NCI-H510A (cell line): ENCODE measurements at regions not wholly inside any gene's neighbourhood (a gene's known extent, or its start where the extent isn't known, plus 50 kb on each side); places are given as distances from the start of the nearest gene placed in this dataset.

Experiments used
- DNase-seq: peaks from one replicate; lab custom pipeline; 2025; lab: John Stamatoyannopoulos, UW

DNA sequence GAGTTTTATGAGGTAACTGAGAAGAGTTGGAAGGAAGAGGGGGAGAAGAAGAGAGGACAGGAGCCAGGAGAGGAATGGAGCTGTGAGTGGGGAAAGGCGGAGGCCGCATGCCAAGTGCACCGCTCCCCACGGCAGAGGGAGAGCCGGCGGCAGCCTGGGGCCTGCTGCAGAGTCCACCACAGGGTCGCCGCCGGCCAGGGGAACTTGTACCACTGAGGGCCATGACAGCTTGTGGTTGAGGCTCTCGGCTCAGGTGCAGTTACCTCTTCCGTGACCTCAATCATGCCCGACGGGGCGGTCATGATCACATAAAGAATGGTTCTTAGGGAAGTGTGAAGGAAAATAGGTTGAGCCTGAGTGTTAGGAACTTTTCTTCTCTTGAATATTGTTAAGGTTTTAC lies 325.0 kb downstream of the SNAPC1 start:
- no peak for DNase-seq

DNA sequence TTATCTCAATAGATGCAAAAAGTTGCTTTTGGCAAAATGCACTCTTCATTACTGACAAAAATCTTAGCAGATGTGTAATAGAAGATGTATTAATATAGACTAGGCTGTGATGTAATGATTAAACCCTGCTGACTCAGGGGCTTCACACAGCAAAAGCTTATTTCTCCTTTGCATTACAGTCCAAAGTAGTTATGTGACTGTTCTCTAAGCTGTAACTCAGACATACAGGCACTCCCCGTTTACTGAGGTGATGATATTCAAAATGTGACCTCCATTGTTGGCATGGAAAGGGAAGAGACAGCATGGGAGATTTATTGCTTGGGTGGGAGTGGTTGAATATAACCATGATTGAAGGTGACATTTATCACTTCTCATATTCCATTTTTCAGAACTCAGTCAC lies 331.5 kb downstream of the SNAPC1 start:
- DNase-seq = no peak

DNA sequence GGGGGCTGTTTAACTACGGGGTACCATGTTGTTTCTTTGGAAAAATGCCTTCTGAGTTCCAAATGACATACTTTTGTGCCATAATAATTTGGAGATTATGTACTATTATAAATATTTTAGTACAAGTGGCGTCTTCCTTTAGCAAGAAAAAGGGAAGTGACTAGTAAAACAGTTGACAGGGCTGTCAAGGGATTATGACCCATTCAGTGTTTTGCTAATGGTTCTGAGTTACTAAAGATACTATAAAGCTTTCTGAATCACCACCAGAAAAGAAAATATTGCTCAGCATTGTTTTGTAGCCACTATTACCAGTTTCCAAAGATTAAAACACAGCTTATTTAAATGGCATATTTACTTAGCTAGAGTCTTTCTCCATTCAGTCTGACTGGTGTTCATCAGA lies 334.9 kb downstream of the SNAPC1 start:
- DNase-seq = no peak

GRCh38 chr14:62097824-62098223 lies 335.6 kb downstream of the SNAPC1 start:
- DNase-seq = no peak

- DNase-seq = no peak
These were observed 336.1 kb downstream of the SNAPC1 start for GRCh38 chr14:62098357-62098756.

- DNase-seq = no peak
These were observed 336.9 kb downstream of the SNAPC1 start for GRCh38 chr14:62099091-62099490.

DNA sequence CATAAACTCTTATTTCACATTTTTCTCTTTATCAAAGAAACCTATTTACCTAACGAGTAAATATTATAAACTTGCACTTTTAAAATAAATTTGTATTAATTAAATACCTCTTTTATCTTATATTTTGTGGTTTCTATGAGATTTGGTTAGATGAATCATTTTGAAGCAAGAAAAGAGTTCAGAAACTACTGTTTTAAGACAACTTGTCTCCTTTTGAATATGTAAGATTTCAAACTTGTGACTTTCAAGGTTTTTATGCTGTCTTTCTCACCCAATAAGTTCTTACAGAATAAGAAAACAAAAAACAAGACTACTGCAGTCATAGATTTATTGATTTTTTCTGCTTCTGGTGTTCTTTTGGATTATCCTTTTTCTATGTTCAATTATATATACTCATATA lies 339.0 kb downstream of the SNAPC1 start:
- DNase-seq = no peak

GRCh38 chr14:62101673-62102348 lies 339.6 kb downstream of the SNAPC1 start:
- no peak for DNase-seq

DNA sequence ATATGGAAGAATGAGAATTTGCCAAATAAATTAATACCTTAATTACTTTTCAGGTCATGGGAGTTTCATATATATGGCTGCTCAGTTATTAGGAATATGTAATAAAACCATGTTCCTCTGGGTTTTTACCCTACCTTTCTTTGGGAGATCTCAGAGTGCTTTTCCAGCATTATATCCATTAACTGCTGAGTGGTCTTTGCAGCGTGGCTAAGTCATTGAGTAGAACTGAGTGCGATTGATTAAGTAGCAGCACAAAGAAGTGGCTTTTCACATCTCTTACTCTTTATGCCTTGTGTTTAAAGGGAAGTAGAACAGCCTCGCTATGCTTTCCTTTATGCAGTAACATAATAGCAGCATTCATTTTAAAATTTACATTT lies 340.1 kb downstream of the SNAPC1 start:
- DNase-seq = no peak

GRCh38 chr14:62103464-62103863 lies 341.2 kb downstream of the SNAPC1 start:
- DNase-seq = no peak

DNA sequence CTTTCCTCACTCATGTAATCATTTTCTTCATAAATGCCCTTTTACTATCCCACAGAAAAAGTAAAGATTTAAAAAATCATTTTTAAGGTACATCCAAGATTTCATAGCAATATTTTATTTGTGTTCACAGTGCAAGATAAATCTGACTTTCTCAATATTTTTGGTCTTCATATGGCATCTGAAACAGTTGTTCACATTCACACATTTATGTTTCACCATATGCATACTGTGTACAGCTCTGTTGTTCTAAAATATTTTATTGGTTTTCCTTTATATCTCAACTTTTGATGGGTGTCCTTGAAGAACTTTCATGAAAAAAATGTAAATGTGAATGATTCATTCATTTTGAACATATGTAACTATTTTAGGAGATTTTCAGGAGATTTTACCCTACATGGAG lies 348.7 kb downstream of the SNAPC1 start:
- DNase-seq = no peak

DNA sequence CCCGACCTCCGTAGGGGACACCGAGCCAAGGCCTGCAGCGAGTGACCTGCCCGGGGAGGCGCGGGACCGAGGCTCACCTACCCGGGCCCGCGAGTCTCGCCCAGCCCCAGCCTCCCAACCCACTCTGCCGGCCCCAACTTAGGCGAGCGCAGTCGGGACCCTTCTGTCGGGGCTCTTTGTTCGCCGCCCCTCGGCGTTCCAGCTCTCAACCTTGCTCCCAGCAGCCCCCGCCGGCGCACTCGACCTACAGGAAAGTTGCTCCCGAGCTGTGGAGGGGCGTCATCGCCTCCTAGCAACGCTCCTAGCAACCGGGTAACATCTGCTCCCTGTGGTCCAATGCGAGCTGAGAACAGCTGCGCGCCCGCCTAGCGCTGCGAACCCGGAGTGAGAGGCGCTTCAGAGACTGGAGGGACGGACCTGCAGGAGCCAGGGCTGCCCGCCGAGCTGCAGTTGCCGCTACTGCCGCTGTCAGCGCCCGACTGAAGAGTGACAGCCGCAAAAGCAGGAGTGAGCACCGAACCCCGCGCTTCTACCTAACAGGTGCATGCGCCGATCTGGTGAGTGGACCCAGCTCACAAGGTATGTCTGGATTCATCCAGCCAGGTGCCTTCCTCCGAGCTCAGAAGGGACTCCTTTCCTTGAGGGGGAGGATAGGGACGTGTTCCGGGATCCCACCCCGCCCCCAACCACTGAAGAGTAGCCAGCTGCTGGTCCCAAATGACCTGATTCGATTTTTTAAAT lies 355.0 kb downstream of the SNAPC1 start:
- peak; percentile 89 for DNase-seq

DNA sequence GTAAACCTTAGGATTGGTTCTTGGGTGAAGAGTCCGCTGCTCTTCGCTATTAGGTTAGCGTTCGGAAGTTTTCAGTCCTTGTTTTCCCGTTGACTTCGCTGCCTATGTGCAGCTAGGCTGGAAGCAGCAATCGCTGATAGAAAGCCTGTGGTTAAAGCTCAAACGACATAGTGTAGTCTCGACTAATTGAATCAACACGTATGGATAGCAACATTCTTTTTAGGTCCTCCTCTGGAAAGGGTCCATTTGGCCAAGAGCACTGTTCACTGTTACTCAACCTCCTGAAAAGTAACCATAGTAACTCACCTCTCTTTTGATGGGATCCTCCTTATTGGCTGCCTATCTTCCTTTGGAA lies 355.5 kb downstream of the SNAPC1 start:
- DNase-seq = no peak

GRCh38 chr14:62118461-62118860 lies 356.2 kb downstream of the SNAPC1 start:
- no peak for DNase-seq

GRCh38 chr14:62118871-62119270 lies 356.7 kb downstream of the SNAPC1 start:
- DNase-seq = no peak

GRCh38 chr14:62123961-62124360 lies 361.7 kb downstream of the SNAPC1 start:
- DNase-seq = no peak

DNA sequence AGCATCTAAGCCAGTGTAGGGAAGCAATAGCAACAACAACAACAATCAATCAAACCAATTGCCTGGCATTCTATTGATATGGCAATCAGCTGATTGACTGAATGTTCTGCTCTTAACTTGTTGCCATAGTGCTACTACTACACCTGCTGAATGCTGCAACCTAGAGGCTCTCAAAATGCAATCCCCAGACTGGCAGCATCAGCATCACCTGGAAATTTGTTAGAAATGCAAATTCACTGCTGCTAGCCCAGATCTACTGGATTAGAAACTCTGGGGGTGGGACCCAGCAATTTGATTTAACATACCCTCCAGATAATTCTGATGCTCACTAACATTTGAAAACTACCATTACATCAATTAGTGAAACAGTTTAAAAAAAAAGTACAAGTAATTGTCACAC lies 363.6 kb downstream of the SNAPC1 start:
- DNase-seq = no peak

DNA sequence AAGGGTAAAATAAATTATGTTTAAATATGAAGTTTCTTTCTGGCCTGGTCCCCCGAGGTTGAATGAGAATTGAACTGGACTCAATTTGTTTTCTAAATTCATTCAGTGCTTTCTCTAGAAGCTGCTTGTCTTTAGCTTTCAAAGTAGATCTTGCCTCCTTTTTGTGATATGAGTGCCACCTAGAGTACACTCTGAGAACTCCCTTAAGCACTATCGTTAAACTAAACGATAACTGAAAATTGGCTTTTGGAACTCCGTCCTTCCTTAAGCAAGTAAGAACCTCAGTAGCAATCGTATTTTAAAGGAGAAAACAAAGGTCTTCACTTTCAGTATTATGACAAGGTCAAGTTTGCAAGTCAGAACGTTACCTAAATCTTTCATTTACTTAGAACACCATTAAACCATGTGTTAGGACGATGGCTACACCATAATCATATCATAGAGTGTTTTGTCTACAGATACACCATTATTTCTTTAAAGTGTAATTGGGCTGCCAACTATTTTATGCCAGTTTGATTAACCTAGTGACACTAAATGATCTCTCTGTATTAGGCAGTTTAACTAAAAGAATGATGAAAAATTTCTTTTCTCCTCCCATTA lies 364.8 kb downstream of the SNAPC1 start:
- DNase-seq = peak; percentile 19

DNA sequence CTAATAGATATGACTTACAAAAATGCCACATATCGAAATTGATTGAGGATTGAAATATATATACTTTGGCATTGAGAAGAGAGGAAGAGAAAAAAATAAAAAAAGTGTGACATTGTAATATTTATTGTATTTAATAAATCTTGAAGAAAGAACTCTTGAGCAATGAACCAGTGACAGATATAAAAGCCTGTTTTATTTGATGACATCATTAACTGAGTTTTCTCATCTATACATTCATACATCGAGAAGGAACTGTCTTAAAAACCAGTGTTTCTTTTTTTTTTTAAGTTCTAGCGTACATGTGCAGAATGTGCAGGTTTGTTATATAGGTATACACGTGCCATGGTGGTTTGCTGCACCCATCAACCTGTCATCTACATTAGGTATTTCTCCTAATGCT lies 368.2 kb downstream of the SNAPC1 start:
- no peak for DNase-seq

DNA sequence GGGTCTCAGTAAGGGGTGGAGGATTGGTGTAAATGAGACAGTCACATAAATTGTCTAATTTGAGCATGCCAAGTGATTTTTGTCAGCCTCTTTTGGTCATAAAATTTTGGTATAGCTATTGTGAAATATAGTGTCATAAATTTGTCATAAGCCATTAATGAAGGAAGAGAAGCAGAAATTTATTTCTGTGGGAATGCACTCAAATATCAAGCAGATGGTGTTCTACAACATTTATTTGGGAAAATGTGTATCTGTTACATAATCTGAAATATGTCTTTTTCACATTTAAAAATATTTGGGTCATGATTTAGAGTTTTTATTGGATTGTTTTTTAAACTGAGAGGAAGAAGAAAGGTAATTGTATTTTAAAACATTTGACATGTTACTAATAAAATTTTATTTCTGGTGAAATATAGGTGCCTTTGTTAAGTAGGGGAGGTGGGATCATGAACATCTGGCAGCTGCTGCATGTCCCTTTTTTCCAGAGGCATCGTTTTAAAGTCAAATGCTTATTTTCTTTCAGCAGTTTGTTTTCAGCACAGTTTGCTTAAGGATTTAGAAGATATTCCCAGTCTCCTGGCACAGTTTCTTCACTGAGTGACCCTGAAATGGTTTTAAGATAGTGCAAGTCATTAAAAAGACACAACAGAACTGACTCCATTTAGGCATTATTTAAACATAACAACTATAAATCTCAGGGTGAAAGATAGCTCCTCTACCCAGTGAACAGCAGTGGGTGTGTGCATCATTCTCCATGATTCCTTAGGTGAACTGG lies 371.7 kb downstream of the SNAPC1 start:
- no peak for DNase-seq

DNA sequence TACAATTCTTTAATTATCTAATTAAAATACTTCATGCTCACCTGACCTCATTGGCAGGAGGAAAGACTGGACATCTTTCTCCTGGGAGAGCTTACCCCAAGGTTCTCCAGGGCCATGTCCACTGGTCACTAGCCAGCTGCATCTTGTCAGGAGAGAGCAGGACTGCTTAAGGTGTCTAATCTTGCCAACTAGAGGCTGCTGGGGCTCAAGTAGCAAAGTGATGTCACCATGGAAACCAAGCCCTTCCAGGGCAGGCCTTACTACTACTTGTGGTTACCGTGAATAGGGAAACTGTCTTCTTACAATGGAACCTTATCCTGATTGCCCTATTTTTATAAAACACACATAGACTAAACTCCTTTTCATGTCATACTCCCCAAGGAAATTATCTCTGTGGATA lies 376.4 kb downstream of the SNAPC1 start:
- no peak for DNase-seq

DNA sequence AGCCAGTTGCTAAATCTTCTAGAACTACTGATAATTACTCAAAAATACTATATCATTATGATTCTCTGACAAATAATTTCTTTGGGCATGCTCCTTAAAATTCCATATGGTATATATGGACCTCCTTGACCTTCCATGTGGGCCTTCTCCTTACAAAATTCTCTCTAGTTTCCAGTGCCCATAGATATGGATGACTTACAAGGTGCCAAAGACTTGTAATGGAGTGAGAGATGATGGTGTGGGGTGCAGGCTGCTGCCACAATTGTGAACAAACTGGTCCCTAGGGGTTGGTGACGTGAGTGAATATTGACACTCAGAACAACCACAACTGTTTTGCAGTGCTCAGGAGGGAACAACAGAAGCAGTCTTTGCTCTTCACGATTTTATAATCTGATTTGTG lies 378.9 kb downstream of the SNAPC1 start:
- DNase-seq = no peak

DNA sequence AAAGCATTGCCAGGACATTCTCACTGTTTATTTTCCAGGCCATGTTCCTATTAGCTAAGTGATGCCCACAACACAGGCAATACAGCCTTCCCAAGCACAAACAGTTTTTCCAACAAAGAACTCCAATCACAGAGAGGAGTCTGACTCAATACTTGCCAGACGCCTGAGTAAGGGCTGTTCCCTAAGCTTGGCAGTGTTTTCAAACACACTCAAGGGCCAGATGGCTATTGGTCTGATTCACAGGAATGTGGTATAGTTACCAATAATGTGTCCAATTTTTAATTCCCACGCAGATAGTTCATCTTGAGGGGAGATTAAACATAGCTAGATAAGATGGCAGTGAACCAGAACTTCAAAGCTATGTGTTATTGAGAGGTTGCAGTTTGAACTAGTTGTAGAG lies 381.0 kb downstream of the SNAPC1 start:
- DNase-seq = no peak
